HG03558 (cell line): ENCODE measurements at regions not wholly inside any gene's neighbourhood (a gene's known extent, or its start where the extent isn't known, plus 50 kb on each side); places are given as distances from the start of the nearest gene placed in this dataset.

Source experiments
- ATAC-seq: cut with Tn5 transposase; IDR thresholded peaks from one replicate; pipeline ENCODE4 v1.9.1; 2021; ENCODE audit warnings: moderate number of reproducible peaks; ENCODE audit not compliant: unreplicated experiment; ENCODE audit errors: extremely low read depth

GRCh38 chr5:1672396-1672795 is 127.2 kb downstream of the MRPL36 start:
- ATAC-seq: no peak

- no peak for ATAC-seq
Measured at GRCh38 chr5:1671351-1671750, 128.3 kb downstream of the MRPL36 start.

GRCh38 chr5:1670351-1670750 is 129.3 kb downstream of the MRPL36 start:
- ATAC-seq: no peak

- ATAC-seq: no peak
Measured at GRCh38 chr5:1669276-1670155, 130.1 kb downstream of the MRPL36 start.

- no peak for ATAC-seq
Measured at GRCh38 chr5:1668141-1668721, 131.4 kb downstream of the MRPL36 start.

GRCh38 chr5:1667648-1668140 is 131.9 kb downstream of the MRPL36 start:
- ATAC-seq: no peak

GRCh38 chr5:1666812-1667588 is 132.6 kb downstream of the MRPL36 start:
- no peak for ATAC-seq

- no peak for ATAC-seq
Measured at GRCh38 chr5:1666221-1666620, 133.4 kb downstream of the MRPL36 start.

GRCh38 chr5:1665803-1666202 is 133.8 kb downstream of the MRPL36 start:
- no peak for ATAC-seq

GRCh38 chr5:1665231-1665630 is 134.4 kb downstream of the MRPL36 start:
- no peak for ATAC-seq

- ATAC-seq: no peak
Measured at GRCh38 chr5:1663186-1663585, 136.5 kb downstream of the MRPL36 start.

GRCh38 chr5:1662559-1663085 is 137.0 kb downstream of the MRPL36 start:
- no peak for ATAC-seq

- ATAC-seq: no peak
Measured at GRCh38 chr5:1661831-1662558, 137.6 kb downstream of the MRPL36 start.

- ATAC-seq: no peak
Measured at GRCh38 chr5:1661311-1661710, 137.6 kb upstream of the LPCAT1 start.

GRCh38 chr5:1660511-1660910 is 136.8 kb upstream of the LPCAT1 start:
- ATAC-seq: no peak

GRCh38 chr5:1660001-1660400 is 136.2 kb upstream of the LPCAT1 start:
- ATAC-seq: no peak

GRCh38 chr5:1659100-1659981 is 135.6 kb upstream of the LPCAT1 start:
- no peak for ATAC-seq

- ATAC-seq: no peak
Measured at GRCh38 chr5:1658665-1659064, 134.9 kb upstream of the LPCAT1 start.

- no peak for ATAC-seq
Measured at GRCh38 chr5:1657161-1657741, 133.5 kb upstream of the LPCAT1 start.
